Stimulated activated CD4-positive, alpha-beta T cell treated with anti-CD3 and anti-CD28 coated beads, Interleukin-2, amount 100 ng/mL, for 24 hours (primary cell): ENCODE measurements at regions not wholly inside any gene's neighbourhood (a gene's known extent, or its start where the extent isn't known, plus 50 kb on each side); places are given as distances from the start of the nearest gene placed in this dataset.

Experiments
- DNase-seq, 2 donors: peaks; one replicate each; pipeline ENCODE4 v3.0.0-alpha.2; 2020

GRCh38 chr4:13851085-13851940 lies 223.8 kb upstream of the BOD1L1 start:
- no peak for DNase-seq

DNA sequence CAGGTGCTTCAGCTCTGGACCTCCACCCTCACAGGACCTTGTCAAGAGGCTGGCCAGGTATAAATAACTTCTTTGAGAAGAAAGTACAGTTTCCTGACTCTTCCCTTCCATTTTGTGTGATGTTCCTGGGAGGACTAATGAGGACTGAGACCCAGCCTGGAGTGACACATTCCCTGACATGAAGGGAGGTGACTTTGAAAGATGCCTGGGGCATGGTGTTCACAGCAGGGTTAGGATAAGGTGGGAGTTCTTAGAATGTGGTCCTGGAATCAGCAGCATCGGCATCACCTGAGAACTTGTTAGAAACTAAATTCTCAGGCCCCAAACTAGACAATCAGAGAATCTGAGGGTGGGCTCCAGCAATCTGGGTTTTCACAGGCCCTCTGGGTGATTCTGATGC lies 224.9 kb upstream of the BOD1L1 start:
- DNase-seq: no peak

GRCh38 chr4:13856387-13856786 lies 228.9 kb upstream of the BOD1L1 start:
- no peak for DNase-seq

DNA sequence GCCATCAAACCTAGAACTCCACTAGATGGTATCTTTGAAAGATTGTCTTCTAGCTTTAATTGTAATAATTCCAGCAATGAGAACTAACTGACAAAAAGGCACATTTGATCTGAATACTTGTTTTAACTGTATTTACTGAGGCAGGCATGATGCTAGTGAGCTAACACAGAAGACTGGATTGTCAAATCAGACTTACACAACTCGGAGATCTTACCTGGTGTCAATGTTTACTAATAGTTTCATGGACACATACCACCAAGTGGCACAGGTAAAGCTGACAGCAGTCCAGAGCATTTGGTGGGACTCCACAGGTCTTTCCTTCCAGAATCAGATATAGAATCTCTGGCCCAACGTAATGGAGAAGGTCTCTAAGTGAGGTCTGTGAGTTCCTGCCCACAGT lies 229.9 kb upstream of the BOD1L1 start:
- DNase-seq: no peak

DNA sequence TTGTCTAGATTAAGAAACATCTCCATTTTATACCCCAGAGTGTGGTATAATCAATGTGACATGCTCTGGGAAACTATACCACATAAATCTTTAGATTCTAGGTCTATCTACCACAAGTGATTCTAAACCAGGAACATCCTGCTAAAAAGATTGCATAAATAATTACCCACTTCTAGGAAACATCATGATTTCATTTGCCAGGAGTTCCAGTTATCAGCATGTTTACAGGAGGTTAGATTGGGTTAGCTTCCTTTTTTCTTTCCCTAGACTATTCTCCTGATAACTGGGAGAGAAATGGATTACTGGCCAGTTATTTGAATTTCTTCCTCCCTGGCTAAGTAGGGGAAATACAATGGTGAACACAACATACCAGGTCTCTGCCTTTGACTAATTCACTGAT lies 230.3 kb upstream of the BOD1L1 start:
- DNase-seq: no peak

- DNase-seq: no peak
These were observed 231.9 kb upstream of the BOD1L1 start for GRCh38 chr4:13859423-13859822.

DNA sequence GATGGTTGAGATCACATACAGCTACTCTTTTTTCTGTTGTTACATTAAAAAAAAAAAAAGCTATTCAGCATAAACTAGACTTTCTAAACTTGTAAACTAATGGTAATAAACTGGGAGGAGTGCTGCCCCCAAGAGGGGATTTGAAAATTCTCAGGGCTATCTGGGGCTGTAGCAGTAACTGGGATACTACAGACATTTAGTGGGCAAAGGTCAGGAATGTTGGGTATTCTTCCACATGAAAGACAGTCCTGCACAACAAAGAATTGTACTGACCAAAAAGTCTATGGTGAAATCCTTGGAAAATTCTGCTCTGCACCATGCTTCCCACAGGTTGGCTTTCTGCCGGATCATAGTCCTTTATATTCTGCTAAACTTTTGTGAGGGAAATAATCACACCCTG lies 232.6 kb upstream of the BOD1L1 start:
- DNase-seq: no peak

- DNase-seq: no peak
These were observed 238.5 kb upstream of the BOD1L1 start for GRCh38 chr4:13865871-13866669.

DNA sequence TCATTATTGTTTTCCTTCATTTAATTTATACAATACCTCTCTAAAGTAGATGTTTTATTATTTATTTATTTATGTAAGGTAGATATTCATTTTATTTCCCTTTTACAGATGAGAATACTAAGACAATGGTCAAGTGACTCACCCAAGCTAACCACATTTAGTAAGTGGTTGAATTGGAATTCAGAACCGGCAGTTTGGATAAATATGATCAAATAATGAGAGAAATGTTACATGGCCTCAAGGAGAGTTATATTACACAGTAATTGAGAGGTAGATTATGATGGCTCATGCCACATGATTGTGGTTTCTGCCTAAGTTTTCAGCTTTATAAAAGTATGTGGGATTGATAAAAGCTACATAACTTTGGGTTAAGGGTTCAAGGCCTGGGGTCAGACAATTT lies 239.4 kb upstream of the BOD1L1 start:
- no peak for DNase-seq

GRCh38 chr4:13872155-13872554 lies 244.6 kb upstream of the BOD1L1 start:
- DNase-seq: no peak

GRCh38 chr4:13872955-13873354 lies 245.4 kb upstream of the BOD1L1 start:
- no peak for DNase-seq

DNA sequence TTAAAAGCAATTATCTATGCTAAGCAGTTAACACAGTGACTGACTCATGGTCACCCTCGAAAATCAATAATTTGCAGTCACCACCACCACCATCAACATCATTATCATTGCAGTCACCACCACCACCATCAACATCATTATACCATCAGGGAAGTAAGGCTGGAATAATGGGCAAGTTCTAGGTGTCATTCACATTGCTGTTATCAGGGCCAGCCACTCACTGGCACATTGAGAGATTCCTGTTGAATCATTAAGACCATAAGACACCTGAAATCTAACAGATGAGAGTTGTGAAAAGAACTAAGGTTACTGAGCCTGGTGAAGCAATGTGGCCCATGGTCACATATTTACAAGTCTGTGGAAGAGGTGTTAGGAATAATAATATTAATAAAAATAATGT lies 247.7 kb upstream of the BOD1L1 start:
- no peak for DNase-seq

DNA sequence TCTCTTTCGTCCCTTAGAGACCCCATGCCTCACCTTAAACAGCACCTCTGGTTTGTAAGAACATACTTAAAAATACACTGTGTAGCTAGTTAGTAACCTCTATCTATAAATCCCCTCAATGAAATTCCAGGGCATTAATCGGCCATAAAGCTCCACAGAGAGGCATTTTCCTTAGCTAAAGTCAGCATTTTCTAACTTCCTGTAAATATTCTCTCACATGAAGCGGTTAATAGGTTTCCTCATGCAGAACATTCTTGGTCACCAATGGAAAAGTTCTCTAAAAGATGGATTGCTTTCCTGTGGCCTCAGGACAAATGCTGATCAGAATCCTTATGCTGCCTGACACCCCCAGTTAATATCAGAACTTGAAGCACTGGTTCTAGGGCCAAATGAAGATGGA lies 248.6 kb upstream of the BOD1L1 start:
- DNase-seq: no peak

- DNase-seq: no peak
These were observed 249.4 kb upstream of the BOD1L1 start for GRCh38 chr4:13876940-13877339.

- DNase-seq: no peak
These were observed 250.1 kb upstream of the BOD1L1 start for GRCh38 chr4:13877626-13878025.

DNA sequence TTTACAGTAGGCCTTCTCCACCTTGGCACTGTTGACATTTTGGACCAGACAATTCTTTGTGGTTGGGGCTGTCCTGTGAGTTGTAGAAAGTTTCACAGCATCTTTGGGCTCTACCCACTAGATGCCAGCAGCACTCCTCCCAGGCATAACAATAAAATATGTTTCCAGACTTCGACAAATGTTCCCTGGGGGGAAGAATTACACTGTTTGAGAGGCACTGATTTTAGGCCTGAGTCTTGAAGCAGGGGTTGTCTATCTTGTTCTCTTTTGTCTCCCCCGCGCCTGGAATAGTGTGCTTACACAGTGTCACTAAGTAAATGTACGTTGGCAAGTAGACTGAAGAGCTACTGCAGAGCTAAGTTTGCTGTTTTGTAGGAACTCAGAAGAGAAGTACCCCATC lies 254.4 kb upstream of the BOD1L1 start:
- DNase-seq: no peak

- DNase-seq: no peak
These were observed 259.5 kb upstream of the BOD1L1 start for GRCh38 chr4:13887010-13887409.

DNA sequence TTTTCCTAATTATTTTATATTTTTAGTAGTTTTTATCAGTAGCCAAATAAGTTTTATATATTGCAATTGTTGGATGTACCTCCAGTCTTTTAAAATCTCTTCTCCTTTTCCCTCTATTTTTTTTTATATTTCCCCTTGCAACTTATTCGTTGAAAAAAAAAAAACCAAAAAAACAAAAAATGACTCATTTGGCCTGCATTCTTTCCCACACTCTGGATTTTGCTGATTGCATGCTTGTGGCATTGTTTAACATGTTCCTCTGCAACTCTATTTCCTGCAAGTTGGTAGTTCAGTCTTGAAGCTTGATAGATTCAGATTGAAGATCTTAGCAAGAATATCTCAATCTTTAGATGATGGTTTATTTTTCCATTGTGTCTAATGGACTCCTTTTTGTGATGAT lies 260.6 kb upstream of the BOD1L1 start:
- no peak for DNase-seq

- DNase-seq: no peak
These were observed 264.0 kb upstream of the BOD1L1 start for GRCh38 chr4:13891544-13891939.

GRCh38 chr4:13892739-13893105 lies 265.2 kb upstream of the BOD1L1 start:
- no peak for DNase-seq

- DNase-seq: no peak
These were observed 265.7 kb upstream of the BOD1L1 start for GRCh38 chr4:13893211-13893610.

DNA sequence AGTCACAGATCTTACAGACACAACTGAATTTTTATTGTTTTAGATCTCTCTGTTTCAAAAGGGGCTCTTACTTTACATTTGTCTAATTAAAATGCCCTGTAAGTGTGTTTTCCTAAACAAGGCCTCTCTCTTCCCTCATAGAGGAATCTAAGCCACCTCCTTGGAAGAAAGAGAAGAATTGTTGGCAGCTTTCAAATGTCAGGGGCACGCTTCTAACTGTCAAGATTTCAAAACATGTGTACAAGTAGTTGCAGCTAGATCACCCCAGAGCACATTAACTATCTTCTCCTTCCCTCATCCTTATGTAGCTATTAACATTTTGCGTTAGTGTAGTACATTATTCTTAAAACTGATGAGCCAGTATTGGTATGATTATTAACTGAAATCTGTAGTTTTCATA lies 266.5 kb upstream of the BOD1L1 start:
- no peak for DNase-seq

GRCh38 chr4:13900780-13901179 lies 273.3 kb upstream of the BOD1L1 start:
- DNase-seq: no peak

GRCh38 chr4:13902146-13902545 lies 274.6 kb upstream of the BOD1L1 start:
- DNase-seq: no peak
